ENCODE measurements at regions not wholly inside any gene's neighbourhood (a gene's known extent, or its start where the extent isn't known, plus 50 kb on each side); places are given as distances from the start of the nearest gene placed in this dataset.

GRCh38 chr5:116756531-116756930 lies 181.9 kb upstream of the SEMA6A start:
- no peaks in the 10 kb centered on the region for H3K4me1 Mint-ChIP-seq
- H3K27me3 Mint-ChIP-seq: peaks cover 18% of the 10 kb centered on the region
- no peak overlapping the region for H3K4me3 Mint-ChIP-seq
- H3K27ac Mint-ChIP-seq: no peak overlapping the region
- no peaks in the 10 kb centered on the region for H3K9me3 Mint-ChIP-seq
- no peak for ATAC-seq
- no peak for DNase-seq

GRCh38 chr5:116754556-116754955 lies 179.9 kb upstream of the SEMA6A start:
- Mint-ChIP-seq H3K9me3 (no peaks in the 10 kb centered on the region), H3K27ac (no peak overlapping the region), H3K27me3 (peaks cover 18% of the 10 kb centered on the region), H3K4me1 (no peaks in the 10 kb centered on the region), H3K4me3 (no peak overlapping the region)
- DNase-seq (no peak), ATAC-seq (no peak)

GRCh38 chr5:116751684-116752083 lies 177.1 kb upstream of the SEMA6A start:
- DNase-seq (no peak), ATAC-seq (no peak)
- Mint-ChIP-seq H3K9me3 (no peaks in the 10 kb centered on the region), H3K4me1 (no peaks in the 10 kb centered on the region), H3K4me3 (no peak overlapping the region), H3K27me3 (peaks cover 9% of the 10 kb centered on the region), H3K27ac (no peak overlapping the region)

GRCh38 chr5:116750631-116751580 lies 176.3 kb upstream of the SEMA6A start:
- no peak for DNase-seq
- no peak overlapping the region for H3K27ac Mint-ChIP-seq
- peaks cover 9% of the 10 kb centered on the region for H3K27me3 Mint-ChIP-seq
- H3K4me3 Mint-ChIP-seq: no peak overlapping the region
- no peaks in the 10 kb centered on the region for H3K9me3 Mint-ChIP-seq
- no peak for ATAC-seq
- no peaks in the 10 kb centered on the region for H3K4me1 Mint-ChIP-seq

GRCh38 chr5:116747881-116748280 lies 173.3 kb upstream of the SEMA6A start:
- peaks cover 13 to 18% of the 10 kb centered on the region in 2 donors for H3K9me3 Mint-ChIP-seq
- ATAC-seq: no peak
- H3K4me3 Mint-ChIP-seq: no peak overlapping the region
- no peaks in the 10 kb centered on the region for H3K4me1 Mint-ChIP-seq
- H3K27me3 Mint-ChIP-seq: no peaks in the 10 kb centered on the region
- peak overlapping the region in 1 of 2 donors; percentile 65 for H3K27ac Mint-ChIP-seq
- DNase-seq: no peak

- H3K27me3 Mint-ChIP-seq: no peaks in the 10 kb centered on the region
- no peak for DNase-seq
- ATAC-seq: no peak
Measured at GRCh38 chr5:116746668-116747067, 172.0 kb upstream of the SEMA6A start.

GRCh38 chr5:116740771-116741170 lies 166.1 kb upstream of the SEMA6A start:
- Mint-ChIP-seq H3K27me3 (peaks cover 19% of the 10 kb centered on the region), H3K4me3 (no peak overlapping the region), H3K4me1 (no peaks in the 10 kb centered on the region), H3K9me3 (peaks cover 13 to 18% of the 10 kb centered on the region in 2 donors), H3K27ac (no peak overlapping the region)
- DNase-seq (no peak), ATAC-seq (no peak)

More at GRCh38 chr5:116746668-116747067, 172.0 kb upstream of the SEMA6A start:
- H3K9me3 Mint-ChIP-seq: peaks cover 13 to 18% of the 10 kb centered on the region in 2 donors
- H3K4me1 Mint-ChIP-seq: no peaks in the 10 kb centered on the region
- H3K4me3 Mint-ChIP-seq: no peak overlapping the region
- no peak overlapping the region for H3K27ac Mint-ChIP-seq

GRCh38 chr5:116739571-116739970 lies 164.9 kb upstream of the SEMA6A start:
- H3K4me1 Mint-ChIP-seq: no peaks in the 10 kb centered on the region
- peaks cover 19% of the 10 kb centered on the region for H3K27me3 Mint-ChIP-seq
- peaks cover 10 to 13% of the 10 kb centered on the region in 2 donors for H3K9me3 Mint-ChIP-seq
- DNase-seq (no peak), ATAC-seq (no peak)
- no peak overlapping the region for H3K4me3 Mint-ChIP-seq
- no peak overlapping the region for H3K27ac Mint-ChIP-seq

- Mint-ChIP-seq H3K4me3 (no peak overlapping the region), H3K9me3 (peaks cover 4 to 6% of the 10 kb centered on the region in 2 donors), H3K27ac (no peak overlapping the region), H3K4me1 (no peaks in the 10 kb centered on the region), H3K27me3 (peaks cover 19% of the 10 kb centered on the region)
- ATAC-seq: no peak
- no peak for DNase-seq
Measured at GRCh38 chr5:116738615-116739261, 164.1 kb upstream of the SEMA6A start.

GRCh38 chr5:116738239-116738614 lies 163.6 kb upstream of the SEMA6A start:
- no peaks in the 10 kb centered on the region for H3K4me1 Mint-ChIP-seq
- no peak overlapping the region for H3K4me3 Mint-ChIP-seq
- no peak for DNase-seq
- peaks cover 19% of the 10 kb centered on the region for H3K27me3 Mint-ChIP-seq
- H3K9me3 Mint-ChIP-seq: peaks cover 0 to under 1% of the 10 kb centered on the region in 2 donors
- H3K27ac Mint-ChIP-seq: no peak overlapping the region
- ATAC-seq: no peak

- Mint-ChIP-seq H3K4me3 (no peak overlapping the region), H3K27me3 (peaks cover 19% of the 10 kb centered on the region), H3K9me3 (no peaks in the 10 kb centered on the region), H3K27ac (no peak overlapping the region), H3K4me1 (no peaks in the 10 kb centered on the region)
- DNase-seq (no peak), ATAC-seq (no peak)
Measured at GRCh38 chr5:116736671-116737070, 162.0 kb upstream of the SEMA6A start.

GRCh38 chr5:116733991-116734975 lies 159.7 kb upstream of the SEMA6A start:
- Mint-ChIP-seq H3K27ac (peak overlapping the region in 1 of 2 donors; percentile 40), H3K4me1 (no peaks in the 10 kb centered on the region), H3K27me3 (peaks cover 11% of the 10 kb centered on the region), H3K9me3 (no peaks in the 10 kb centered on the region), H3K4me3 (no peak overlapping the region)
- DNase-seq (no peak), ATAC-seq (no peak)

- H3K4me3 Mint-ChIP-seq: no peak overlapping the region
- no peaks in the 10 kb centered on the region for H3K27me3 Mint-ChIP-seq
- no peak for DNase-seq
- H3K4me1 Mint-ChIP-seq: no peaks in the 10 kb centered on the region
- H3K27ac Mint-ChIP-seq: no peak overlapping the region
- ATAC-seq: no peak
- no peaks in the 10 kb centered on the region for H3K9me3 Mint-ChIP-seq
Measured at GRCh38 chr5:116732591-116732990, 158.0 kb upstream of the SEMA6A start.

- H3K4me1 Mint-ChIP-seq: no peaks in the 10 kb centered on the region
- peaks cover 0 to 3% of the 10 kb centered on the region in 2 donors for H3K9me3 Mint-ChIP-seq
- H3K4me3 Mint-ChIP-seq: no peak overlapping the region
- ATAC-seq: no peak
- DNase-seq: no peak
- H3K27ac Mint-ChIP-seq: no peak overlapping the region
- no peaks in the 10 kb centered on the region for H3K27me3 Mint-ChIP-seq
Measured at GRCh38 chr5:116731432-116731831, 156.8 kb upstream of the SEMA6A start.

- no peak for ATAC-seq
- DNase-seq: no peak
- H3K4me1 Mint-ChIP-seq: no peaks in the 10 kb centered on the region
- H3K9me3 Mint-ChIP-seq: peaks cover 0 to 3% of the 10 kb centered on the region in 2 donors
- H3K27ac Mint-ChIP-seq: no peak overlapping the region
- H3K27me3 Mint-ChIP-seq: no peaks in the 10 kb centered on the region
- H3K4me3 Mint-ChIP-seq: no peak overlapping the region
Measured at GRCh38 chr5:116730706-116731105, 156.1 kb upstream of the SEMA6A start.

Data from stimulated activated naive CD8-positive, alpha-beta T cell treated with anti-CD3 and anti-CD28 coated beads, Interleukin-15, amount 100 ng/mL, for 72 hours (primary cell).